T-helper 1 cell (primary cell): ENCODE measurements at regions not wholly inside any gene's neighbourhood (a gene's known extent, or its start where the extent isn't known, plus 50 kb on each side); places are given as distances from the start of the nearest gene placed in this dataset.
"Not testable (repeated sequence)": the region's sequence is repeated elsewhere in the genome, so short reads cannot be mapped to it uniquely, and the experiment has no call there.

Source experiments
- DNase-seq, 5 donors: peaks; one replicate each; pipeline ENCODE4 v3.0.0-alpha.2; 2012 to 2020

DNA sequence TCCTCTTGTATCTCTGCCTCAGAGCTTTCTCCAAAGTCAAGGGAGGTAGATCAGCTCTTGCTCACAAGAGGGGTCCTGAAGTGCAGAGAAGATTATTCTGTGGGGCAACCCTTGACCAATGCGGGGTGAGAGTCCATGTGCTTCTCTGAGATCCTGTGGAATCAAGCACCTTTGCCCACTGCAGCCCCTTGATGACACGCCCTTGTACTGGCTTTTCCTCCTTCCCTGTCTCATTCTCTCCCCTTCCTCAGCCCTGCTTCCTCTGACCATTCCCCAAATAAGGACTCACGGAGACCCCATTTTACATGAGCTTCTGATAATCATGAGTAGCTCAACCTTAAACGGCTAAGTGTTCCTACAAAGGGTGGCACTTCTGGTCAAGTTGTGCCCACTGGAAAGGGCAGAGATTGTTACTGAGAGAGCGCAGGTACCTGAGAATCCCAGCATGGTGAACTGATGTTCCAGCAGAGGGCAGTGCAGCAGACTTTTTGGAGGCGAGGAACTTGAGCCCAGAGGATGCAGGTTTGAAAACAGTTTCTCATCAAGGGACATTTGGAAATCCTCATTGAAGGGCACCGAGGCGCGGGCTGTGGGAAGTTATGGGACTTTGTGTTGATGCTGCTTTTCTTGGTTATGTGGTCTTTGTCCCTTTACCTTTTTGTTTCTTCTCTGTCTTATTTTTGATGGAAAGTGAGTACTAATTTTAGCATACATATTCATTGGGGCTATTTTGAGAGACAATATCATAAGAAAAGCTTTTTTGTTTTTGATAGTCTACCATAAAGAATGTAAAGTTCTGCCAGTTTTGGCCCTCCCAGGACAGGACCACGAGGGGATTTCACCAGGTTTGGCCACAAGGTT is 201.3 kb downstream of the RBM46 start:
- peak in 2 of 5 donors; percentile 4 to 10 for DNase-seq

GRCh38 chr4:154983714-154984113 is 202.6 kb downstream of the RBM46 start:
- DNase-seq = no peak

DNA sequence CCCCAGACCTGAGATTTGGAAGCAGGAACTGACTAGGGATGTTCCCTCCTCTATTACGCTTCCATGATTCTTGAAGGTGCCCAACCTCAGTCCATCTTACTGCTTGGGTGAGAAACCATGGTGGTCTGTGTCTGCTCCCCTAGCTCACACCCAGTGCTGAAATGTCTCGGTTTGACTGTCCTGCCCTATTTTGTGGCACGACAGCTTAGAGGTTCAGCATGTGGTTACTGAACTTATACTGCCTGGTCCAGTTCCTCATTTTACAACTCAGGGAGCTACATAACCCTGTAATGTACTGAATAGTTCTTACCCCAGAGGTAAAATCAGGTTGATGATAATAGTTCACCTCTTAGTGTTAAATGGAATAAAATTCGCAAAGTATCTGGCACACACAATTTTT is 203.1 kb downstream of the RBM46 start:
- DNase-seq = no peak

DNA sequence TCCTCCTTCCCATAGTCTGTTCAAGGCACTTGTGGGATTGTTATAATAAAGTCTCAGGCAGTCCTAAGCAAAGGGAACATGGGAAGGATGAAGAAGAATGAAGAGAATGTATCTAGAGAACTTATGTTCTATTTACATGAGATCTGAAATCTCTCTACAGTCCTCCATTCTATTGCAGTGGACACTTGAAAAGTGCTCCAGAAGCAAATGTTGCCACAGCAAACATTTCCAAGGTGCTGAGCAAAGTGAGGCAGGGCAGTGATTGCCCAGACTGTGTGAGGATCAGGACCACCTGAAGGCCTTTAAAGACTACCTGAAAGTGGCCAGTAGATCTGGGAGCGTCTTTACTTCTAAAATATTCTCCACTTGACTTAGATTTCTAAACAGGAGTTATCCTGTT is 203.5 kb downstream of the RBM46 start:
- no peak for DNase-seq

DNA sequence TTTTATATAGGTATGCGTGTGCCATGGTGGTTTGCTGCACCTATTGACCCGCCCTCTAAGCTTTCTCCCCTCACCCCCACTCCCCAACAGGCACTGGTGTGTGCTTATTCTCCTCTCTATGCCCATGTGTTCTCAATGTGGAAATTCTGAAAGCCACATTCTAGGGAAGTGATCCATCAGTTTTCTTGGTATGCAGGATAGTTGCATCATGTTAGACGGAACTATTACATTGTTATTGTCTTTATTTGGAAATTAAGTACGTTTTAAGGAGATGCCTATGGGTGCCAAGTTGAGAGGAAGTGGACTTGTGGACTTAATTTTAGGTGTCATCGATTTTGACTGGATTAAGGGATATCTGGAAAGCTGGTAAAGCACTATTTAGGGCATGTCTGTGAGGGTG is 204.6 kb downstream of the RBM46 start:
- DNase-seq = no peak

- no peak for DNase-seq
These were observed 207.4 kb downstream of the RBM46 start for GRCh38 chr4:154988511-154988910.

- no peak for DNase-seq
These were observed 208.4 kb downstream of the RBM46 start for GRCh38 chr4:154989511-154989910.

DNA sequence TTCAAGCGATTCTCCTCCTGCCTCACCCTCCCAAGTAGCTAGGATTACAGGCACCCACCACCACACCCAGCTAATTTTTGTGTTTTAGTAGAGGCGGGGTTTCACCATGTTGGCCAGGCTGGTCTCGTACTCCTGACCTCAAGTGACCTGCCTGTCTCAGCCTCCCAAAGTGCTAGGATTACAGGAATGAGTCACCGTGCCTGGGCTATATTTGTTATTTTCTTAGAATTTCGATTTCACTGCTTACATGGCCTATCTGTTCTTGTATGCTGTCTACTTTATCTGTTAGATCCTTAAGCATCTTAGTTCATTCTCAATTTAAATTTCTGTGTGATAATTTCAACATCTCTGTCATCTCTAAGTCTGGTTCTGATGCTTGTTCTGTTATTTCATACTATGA is 210.6 kb upstream of the NPY2R start:
- not testable (repeated sequence) for DNase-seq

GRCh38 chr4:154998284-154998683 is 210.2 kb upstream of the NPY2R start:
- DNase-seq = no peak

DNA sequence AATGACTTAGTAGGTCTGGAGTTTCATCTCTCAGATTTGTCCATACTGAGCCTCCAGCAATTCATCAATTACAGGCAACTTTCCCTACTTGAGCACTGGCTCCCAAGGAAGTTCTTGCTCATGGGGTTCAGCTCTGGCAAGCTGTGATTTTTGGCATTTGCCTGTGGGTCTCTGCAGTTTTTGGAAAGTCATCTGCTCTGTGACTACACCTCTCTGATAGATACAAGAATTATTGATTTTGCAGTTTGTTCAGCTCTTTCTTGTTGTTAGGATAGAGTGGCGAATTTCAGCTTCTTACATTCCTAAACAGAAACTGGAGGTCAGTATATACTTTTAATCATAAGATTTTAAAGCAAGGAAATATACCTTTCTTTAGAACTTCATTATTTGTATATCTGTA is 209.7 kb upstream of the NPY2R start:
- DNase-seq = no peak

DNA sequence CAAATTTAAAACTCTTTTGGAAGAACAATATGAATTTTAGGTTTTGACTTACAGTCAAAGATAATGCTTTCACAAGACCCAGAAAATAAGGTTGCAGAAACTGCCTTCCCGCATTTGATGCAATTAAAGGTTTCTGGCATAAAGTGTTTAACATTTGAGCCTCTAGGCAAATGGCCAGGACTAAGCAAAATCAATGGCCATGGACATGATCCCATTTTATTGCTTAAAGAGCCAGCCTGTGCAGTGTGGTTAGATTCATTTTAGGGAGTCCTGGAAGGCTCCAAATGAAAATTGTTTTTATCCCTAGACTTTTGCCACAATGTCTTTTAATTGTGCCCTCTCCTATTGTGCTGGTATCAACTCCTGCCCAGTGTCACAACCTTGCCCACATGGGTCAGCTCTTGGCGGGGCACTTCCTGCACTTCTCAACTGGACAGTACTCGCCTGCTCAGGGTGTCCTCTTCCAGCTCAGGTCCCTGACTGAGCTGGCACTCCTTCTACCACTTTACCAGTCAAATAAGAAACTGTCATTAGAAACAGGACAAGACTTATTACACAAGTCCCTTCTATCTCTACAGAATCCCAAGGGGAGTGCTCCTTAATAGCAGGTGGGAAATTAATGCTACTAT is 208.4 kb upstream of the NPY2R start:
- no peak for DNase-seq

- no peak for DNase-seq
These were observed 207.2 kb upstream of the NPY2R start for GRCh38 chr4:155001251-155001650.

DNA sequence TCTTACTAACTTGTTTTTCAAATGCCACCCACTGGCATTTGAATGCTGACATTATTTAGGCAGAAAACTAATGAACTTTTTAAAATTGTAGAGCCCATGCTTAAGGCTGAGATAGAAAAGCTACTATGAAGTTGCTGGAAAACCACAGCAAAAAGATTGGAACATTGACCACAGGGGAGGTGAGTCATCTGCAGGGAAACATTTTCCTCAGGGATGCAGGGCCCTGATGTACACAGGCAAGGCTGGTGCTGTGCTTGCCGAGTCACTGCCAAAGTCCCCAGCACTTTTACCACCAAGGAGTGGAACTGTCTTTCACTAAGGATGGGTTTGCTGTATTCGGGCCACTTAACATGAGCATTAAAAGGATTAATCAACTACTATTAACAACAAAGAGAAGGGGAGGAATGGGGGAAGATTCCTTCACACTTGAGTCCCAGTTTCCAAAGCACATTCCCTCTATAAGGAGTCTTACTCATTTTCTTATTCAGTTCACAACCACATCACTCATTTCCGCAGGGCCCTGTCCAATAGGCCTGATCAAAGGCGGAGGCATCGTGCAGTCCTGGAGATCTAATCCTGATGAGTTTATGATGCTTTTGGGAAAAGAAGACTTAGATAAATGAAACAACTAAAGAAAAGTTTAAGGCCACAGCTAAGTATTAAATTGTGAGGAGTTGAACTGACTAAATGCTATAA is 202.9 kb upstream of the NPY2R start:
- DNase-seq = no peak

DNA sequence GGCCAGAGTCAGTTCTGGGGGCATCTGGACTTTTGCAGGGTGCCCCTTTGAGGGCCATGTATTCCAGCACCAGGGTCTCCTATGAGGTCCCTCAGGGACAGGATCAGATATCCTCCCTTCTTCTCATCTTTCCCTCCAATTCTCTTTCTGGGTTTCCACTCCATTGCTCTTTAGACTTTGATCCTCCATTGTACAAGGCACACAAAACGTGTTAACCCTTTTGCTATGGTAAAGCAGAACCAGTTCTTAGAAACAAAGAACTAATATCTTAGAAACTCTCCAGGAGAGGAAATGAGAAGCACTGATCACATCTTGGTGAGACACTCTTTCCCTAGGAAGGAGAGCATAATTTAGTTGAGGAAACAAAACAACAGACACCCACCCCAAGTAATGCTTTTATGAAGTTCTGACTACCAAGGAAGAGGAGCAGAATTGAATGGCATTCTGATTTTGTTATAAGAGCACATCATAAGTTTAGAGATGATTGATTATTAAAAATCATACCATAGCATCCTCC is 200.7 kb upstream of the NPY2R start:
- no peak for DNase-seq

- DNase-seq = no peak
These were observed 200.0 kb upstream of the NPY2R start for GRCh38 chr4:155008389-155008788.

DNA sequence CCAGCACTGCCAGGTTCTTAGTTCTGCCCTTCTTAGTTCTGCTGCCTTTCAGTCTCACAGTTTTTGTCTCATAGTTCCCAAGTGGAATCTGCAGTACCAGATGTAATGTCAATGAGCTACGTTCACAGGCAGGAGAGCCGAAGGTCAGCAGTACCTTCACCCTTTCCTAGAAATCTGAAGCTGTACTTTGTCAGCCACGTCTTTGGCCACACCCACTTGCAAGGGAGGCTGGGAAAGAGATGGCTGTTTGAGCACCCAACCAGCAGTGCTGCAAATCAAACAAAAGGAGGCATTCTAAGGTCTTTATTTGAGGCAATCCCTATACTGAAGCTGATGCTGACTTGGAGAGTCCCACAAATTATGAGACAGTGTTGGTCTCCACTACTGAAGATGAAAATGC is 199.1 kb upstream of the NPY2R start:
- DNase-seq = no peak

DNA sequence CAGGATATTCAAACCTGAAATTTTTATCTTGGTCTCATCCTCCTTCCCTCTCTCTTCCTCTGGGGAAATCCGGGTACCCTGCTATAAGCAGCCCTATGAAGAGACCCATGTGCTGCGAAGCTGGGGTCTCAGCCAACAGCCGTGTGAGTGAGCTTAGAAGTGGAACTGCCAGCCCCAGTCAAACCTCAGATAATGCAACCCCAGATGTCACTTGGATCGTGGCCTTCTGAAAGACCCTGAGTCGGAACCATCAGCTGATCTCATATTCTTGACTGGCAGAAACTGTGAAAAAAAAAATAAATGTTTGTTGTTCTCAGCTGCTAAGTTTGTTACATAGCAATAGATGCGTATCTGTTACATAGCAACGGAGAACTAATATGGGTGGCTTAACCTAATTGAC is 198.1 kb upstream of the NPY2R start:
- no peak for DNase-seq

- no peak for DNase-seq
These were observed 197.2 kb upstream of the NPY2R start for GRCh38 chr4:155011163-155011780.

- DNase-seq = no peak
These were observed 196.0 kb upstream of the NPY2R start for GRCh38 chr4:155012469-155012868.

DNA sequence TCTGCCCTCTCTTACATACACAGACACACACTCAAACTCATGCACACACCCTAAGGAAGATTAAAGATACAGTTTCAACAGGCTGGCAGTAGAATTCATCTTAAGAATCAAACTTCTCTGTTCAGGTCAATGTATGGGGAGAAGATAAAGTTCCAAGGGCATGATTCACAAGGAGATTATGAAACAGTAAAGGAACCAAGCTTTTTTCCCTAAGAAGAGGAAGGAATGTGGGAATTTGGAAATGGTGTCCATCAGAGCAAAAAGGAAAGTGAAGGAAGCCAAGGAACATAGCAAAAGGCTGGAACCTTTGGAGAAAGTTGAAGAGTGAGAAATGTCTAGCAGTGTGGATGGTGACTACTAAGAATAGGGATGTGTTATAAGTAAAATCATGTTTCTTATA is 191.0 kb upstream of the NPY2R start:
- no peak for DNase-seq

GRCh38 chr4:155025762-155026457 is 182.5 kb upstream of the NPY2R start:
- DNase-seq = peak in 1 of 5 donors; percentile 6

- DNase-seq = no peak
These were observed 181.7 kb upstream of the NPY2R start for GRCh38 chr4:155026715-155027114.
